HTR-8/SVneo (cell line): ENCODE measurements at regions not wholly inside any gene's neighbourhood (a gene's known extent, or its start where the extent isn't known, plus 50 kb on each side); places are given as distances from the start of the nearest gene placed in this dataset.
"Not testable (repeated sequence)": the region's sequence is repeated elsewhere in the genome, so short reads cannot be mapped to it uniquely, and the experiment has no call there.

ENCODE experiments used
- DNase-seq: peaks from one replicate; pipeline ENCODE4 v3.0.0; 2011; ENCODE audit warnings: low spot score, mixed read lengths; ENCODE audit not compliant: insufficient read length
- FAIRE-seq: peaks from 2 replicates; lab custom pipeline; 2011; peaks lifted over from hg19 to GRCh38; lab: Jason Lieb, UNC

DNA sequence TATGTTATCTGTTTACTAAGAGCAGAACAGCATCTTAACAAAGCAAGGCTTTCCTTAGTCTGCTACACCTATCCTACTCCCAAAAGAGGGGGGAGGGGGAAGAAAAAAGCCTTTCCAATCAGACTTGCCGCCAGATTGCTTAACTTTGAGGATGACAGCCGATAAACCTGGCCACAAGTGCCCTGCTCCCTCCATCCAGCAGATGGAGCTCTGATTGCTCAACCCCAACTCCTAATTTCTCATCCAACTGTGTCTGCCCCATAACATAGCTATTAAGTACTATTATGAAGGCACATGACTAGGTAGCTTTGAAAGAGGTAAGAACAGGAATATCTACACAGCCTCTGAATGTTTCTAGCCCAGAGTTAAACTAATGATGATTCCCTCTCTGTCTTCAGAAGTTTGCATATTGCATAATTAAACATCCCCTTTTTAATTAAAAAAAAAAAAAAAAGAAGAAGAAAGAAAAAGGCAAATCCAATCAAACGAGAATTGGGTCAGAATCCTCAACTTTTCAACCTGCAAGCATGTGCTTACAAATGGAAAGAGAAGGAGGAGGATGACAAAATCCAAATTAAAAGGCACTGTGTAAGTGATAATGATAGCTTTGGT lies 247.4 kb downstream of the GALC start:
- FAIRE-seq (no peak), DNase-seq (no peak)

DNA sequence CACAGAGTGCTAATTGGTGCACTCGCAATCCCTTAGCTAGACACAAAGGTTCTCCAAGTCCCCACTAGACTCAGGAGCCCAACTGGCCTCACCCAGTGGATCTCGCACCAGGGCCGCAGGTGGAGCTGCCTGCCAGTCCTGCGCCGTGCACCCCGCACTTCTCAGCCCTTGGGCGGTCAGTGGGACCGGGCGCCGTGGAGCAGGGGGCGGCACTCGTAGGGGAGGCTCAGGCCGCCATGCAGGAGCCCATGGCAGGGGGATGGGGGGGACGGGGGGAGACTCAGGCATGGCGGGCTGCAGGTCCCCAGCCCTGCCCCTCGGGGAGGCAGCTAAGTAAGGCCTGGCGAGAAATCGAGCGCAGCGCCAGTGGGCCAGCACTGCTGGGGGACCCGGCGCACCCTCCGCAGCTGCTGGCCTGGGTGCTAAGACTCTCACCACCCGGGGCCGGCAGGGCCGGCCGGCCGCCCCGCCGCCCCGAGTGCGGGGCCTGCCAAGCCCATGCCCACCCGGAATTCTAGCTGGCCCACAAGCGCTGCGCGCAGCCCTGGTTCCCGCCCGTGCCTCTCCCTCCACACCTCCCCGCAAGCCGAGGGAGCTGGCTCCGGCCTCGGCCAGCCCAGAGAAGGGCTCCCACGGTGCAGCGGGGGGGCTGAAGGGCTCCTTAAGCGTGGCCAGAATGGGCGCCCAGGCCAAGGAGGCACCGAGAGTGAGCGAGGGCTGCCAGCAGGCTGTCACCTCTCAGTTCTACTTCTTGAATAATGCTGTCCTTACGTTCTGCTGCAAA lies 258.2 kb downstream of the GALC start:
- DNase-seq, FAIRE-seq: not testable (repeated sequence)

GRCh38 chr14:87733115-87733514 lies 259.9 kb downstream of the GALC start:
- DNase-seq, FAIRE-seq: not testable (repeated sequence)

DNA sequence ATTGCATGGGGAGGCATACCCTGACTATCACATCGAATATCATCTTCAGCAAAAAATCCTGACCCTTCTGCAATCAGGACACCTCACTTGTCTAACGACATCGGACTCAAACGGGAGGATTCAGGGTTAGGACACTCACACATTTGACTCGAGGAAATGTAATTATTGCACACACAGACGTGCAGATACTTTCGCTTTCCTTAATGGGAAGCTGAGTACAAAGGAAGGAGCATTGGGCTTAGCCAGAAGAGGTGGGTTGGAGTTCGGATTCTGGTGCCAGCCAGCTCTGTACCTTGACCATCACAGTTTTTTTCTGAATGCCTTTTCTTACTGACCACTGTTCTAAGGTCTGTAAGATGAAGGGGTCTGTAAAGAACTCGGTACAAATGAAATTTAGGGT lies 260.4 kb downstream of the GALC start:
- DNase-seq = no peak
- no peak for FAIRE-seq

DNA sequence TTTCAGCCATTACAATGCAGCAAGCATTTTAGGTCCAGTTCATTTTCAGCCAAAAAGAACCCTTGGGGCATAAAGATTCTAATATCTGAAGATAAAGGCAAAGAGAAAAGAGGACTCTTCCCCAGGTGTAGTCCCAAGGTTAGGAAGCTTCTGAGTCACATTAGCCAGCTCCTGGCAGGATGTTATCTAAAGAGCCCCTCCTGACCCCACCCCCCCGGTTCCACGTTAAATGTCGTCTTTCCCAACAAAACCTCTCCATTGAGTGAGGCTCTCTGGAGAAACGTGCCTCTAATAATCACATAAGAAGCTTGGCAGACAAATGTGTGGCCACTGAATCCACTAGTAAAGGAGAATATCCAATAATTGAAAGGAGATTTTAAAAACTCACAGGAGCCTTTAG lies 267.7 kb downstream of the GALC start:
- DNase-seq (no peak), FAIRE-seq (no peak)

- no peak for FAIRE-seq
These were observed 280.4 kb downstream of the GALC start for GRCh38 chr14:87712396-87713090.

DNA sequence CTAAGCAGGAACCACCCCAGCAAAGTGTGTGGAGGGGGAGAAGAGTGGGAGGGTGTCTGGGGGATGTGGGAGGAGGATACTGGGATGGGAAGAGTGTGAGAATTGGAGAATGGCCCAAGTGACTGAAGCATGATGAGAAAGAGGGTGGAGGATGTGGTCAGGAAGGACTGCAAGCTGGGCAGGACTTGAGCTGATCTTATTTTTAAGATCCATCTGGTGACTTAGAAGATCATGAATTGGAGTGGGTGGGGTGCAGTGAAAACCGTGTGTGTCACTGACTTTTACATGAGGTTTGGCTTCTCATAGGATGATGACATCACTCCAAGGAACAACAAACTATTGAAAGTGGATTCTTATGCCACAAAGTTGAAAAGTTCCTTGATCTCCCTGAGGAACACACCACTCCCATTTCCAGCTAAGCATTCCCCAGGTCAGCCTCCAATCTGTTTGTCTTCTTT lies 287.5 kb downstream of the GALC start:
- DNase-seq = no peak
- FAIRE-seq = no peak

More at GRCh38 chr14:87712396-87713090, 280.4 kb downstream of the GALC start:
- DNase-seq = no peak

- FAIRE-seq = no peak
These were observed 294.5 kb downstream of the GALC start for GRCh38 chr14:87698481-87698880.

GRCh38 chr14:87696485-87696884 lies 296.5 kb downstream of the GALC start:
- FAIRE-seq = no peak
- no peak for DNase-seq

More at GRCh38 chr14:87698481-87698880, 294.5 kb downstream of the GALC start:
- DNase-seq = no peak

DNA sequence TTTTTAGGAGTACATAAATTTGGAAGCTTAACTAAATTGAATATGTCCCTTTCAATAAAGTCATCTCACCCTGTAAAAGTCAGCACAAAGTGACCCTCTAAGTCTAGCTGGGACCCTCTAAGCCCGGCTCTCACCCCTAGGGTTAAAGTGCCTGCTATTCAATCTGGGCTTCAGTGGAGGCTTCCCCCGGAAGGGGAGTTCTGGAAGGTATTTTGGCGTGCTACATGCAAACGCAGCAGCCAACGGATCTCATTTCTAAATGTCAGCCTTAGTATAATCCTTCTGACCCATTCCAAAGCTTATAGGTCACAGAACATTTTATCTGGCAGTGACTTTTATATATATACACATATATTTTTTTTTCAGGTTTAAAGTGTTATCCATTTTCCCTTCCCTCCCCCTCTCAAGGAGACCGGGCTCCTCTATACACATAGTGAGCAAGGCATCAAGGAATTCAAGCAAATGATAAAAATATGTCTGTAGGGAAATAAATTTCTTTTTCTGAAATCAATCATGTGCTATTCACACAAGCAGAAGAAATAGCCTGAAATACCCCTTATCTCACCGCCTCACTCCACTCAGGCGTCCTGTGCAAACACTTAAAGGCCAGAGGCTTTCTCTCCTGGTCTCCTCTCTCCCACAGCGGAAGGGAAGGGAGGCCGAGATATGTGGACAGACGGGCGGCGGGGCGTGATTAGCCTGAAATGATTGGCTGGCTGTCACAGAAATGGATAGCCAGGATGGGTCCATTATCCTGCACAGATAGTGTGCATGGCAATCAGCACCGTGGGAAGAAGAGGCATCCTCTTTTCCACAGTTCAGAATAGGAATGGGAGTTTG lies 301.7 kb downstream of the GALC start:
- FAIRE-seq = no peak
- DNase-seq = no peak

DNA sequence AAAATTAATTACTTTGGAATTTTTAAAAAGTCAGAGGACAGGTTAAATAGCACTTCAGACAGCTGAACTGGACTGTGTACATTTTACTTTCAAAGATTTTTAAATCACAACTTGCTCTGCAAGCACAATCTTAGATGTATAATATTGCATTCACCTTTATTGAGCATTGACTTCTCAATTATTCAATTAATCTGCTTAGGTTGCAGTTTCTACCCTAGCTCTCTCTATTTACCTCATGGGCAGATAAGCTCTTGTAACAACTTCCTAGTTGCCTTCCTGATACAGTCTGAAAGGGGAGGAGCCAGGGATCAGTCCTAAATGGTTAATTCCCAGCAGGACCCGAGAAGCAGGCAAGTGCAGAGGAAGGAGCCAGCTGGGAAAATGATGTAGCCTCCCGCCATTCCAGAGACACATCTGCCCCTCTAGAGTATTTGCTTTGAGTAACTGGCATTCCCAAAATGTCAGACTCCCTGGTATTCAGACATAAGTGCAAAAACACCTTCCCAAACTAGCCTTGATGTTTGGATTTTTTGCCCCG lies 302.8 kb downstream of the GALC start:
- DNase-seq = no peak
- no peak for FAIRE-seq

GRCh38 chr14:87688524-87688923 lies 304.5 kb downstream of the GALC start:
- DNase-seq = no peak
- no peak for FAIRE-seq

DNA sequence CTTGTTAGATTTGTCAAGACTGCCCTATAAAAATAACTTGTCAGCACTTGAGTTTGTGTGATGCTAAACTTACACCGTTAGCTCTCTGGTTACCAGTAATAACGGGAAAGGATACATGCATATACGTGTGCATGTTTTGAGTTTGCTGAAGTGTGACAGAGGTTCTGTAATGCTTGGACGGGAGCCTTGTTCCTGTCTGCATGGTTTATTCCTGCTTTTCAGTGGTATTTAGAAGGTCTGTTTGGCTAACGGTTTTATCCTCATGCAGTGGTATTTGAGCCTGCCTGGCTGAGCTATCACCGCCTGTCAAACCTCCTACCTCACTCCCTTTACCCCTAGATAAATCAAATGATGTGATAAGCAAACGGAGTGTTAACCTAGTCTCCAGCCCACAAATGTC lies 305.6 kb downstream of the GALC start:
- FAIRE-seq (no peak), DNase-seq (no peak)

DNA sequence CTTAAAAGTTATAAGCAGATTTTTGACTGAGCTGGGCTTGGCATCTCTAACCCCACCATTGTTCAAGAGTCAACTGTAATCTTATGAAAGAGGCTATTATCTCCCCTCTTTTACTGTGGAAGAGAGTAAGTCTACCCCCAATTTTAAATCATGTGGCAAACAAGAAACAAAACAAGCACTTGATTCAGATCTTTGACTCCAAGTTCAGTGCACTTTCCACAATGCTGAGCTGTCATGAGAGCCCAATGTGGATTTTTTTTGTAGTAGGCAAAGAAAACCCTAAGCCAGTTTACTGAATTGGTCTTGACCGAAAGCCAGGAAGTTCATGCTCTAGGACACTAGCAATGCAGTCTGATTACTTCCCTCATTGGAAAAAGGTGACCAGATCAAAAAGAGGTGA lies 306.2 kb downstream of the GALC start:
- DNase-seq (no peak), FAIRE-seq (no peak)

GRCh38 chr14:87679866-87680265 lies 313.1 kb downstream of the GALC start:
- FAIRE-seq = no peak
- DNase-seq = no peak

- DNase-seq (no peak), FAIRE-seq (no peak)
These were observed 314.4 kb downstream of the GALC start for GRCh38 chr14:87678624-87679023.

GRCh38 chr14:87676814-87677437 lies 316.1 kb downstream of the GALC start:
- no peak for FAIRE-seq

DNA sequence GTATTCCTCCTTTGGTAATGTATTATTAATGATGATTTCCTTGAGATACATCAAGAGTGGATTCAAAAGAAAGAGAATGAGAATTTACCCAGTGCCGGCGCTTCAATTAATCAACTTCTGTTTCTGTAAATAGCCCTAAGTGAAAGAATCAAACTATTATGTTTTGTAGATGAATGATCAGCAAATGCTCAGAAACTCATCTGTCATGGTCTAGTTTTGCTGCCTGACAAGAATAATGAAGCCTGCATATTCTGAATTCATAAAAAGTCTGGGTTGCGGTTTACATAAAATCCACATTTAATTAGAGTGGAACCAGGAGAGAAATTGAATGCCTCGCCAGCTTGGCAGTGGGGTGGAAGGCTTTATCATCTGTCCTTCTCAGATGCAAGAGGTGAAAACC lies 325.3 kb downstream of the GALC start:
- no peak for DNase-seq
- no peak for FAIRE-seq

More at GRCh38 chr14:87676814-87677437, 316.1 kb downstream of the GALC start:
- no peak for DNase-seq

- DNase-seq (no peak), FAIRE-seq (no peak)
These were observed 336.7 kb downstream of the GALC start for GRCh38 chr14:87656315-87656714.
